ENCODE measurements at regions not wholly inside any gene's neighbourhood (a gene's known extent, or its start where the extent isn't known, plus 50 kb on each side); places are given as distances from the start of the nearest gene placed in this dataset.

- Histone ChIP-seq H2AFZ (replicated peaks; ENCODE audit: low read length, poor library complexity) (no peak overlapping the region), H3K27ac (ENCODE audit: insufficient read depth, low read length) (no peak overlapping the region), H3K79me1 (ENCODE audit: low read depth in 1 of 2, low read length in 2 of 2) (no peaks in the 10 kb centered on the region), H3K14ac (replicated peaks; ENCODE audit: low read depth, low read length) (no peak overlapping the region), H3K36me3 (ENCODE audit: control insufficient read depth, insufficient read depth, low read length) (no peaks in the 10 kb centered on the region), H2BK120ac (ENCODE audit: low read depth, low read length) (no peak overlapping the region), H4K5ac (ENCODE audit: low read depth, low read length) (no peak overlapping the region), H3K27me3 (ENCODE audit: control insufficient read depth, insufficient read depth, low read length) (no peaks in the 10 kb centered on the region; the same call in 1 of the 2 replicates), H3K18ac (ENCODE audit: low read depth, low read length) (no peak overlapping the region), H3K4ac (ENCODE audit: low read depth, low read length) (no peak overlapping the region), H2BK15ac (ENCODE audit: low read depth, low read length) (no peak overlapping the region), H4K20me1 (ENCODE audit: insufficient read depth, low read length) (no peaks in the 10 kb centered on the region), H3K4me3 (ENCODE audit: insufficient read depth, low read depth, low read length) (no peak overlapping the region), H2BK5ac (ENCODE audit: low read depth, low read length, poor library complexity, severe bottlenecking) (no peak overlapping the region), H3K9me3 (ENCODE audit: control insufficient read depth, insufficient read depth, low read length) (no peaks in the 10 kb centered on the region), H3K9ac (ENCODE audit: low read depth, low read length) (no peak overlapping the region), H2AK9ac (replicated peaks; ENCODE audit: low read depth, low read length, poor library complexity) (no peak overlapping the region), H2BK20ac (ENCODE audit: low read depth, low read length) (no peak overlapping the region), H4K91ac (ENCODE audit: insufficient read depth, low read depth, low read length) (no peak overlapping the region), H4K8ac (ENCODE audit: low read depth in 2 of 2, low read length in 2 of 2) (no peak overlapping the region), H2AK5ac (ENCODE audit: low read depth, low read length) (no peak overlapping the region), H3K9me1 (ENCODE audit: insufficient read depth, low read length) (no peaks in the 10 kb centered on the region), H3K56ac (ENCODE audit: extremely low read depth, insufficient read depth, low read length) (no peak overlapping the region), H3K4me2 (ENCODE audit: low read depth, low read length) (no peak overlapping the region), H3K23ac (ENCODE audit: low read depth, low read length) (no peak overlapping the region), H3K4me1 (ENCODE audit: control insufficient read depth, insufficient read depth, low read length) (no peaks in the 10 kb centered on the region)
- POLR2A ChIA-PET (ENCODE audit: unreplicated experiment) = no interaction called here
- DNase-seq (no peak), ATAC-seq (ENCODE audit: low read depth) (no peak)
- TF ChIP-seq CTCF (conservative IDR thresholded peaks at IDR 0.05; ENCODE audit: low read depth, low read length) (no peak), NFE2L2 (IDR thresholded peaks at IDR 0.05; ENCODE audit: low read depth, low read length) (no peak), POLR2A (IDR thresholded peaks at IDR 0.05; ENCODE audit: low read depth, low read length) (no peak), BHLHE40 (IDR thresholded peaks at IDR 0.05; ENCODE audit: low read depth, low read length) (no peak), CEBPB (IDR thresholded peaks at IDR 0.05; ENCODE audit: low read depth, low read length) (no peak), RFX5 (IDR thresholded peaks at IDR 0.05; ENCODE audit: low read depth, low read length) (no peak), CHD1 (IDR thresholded peaks at IDR 0.05; ENCODE audit: low read depth, low read length) (no peak)
- dilution Hi-C loops (cut with HindIII; ENCODE audit: low sequenced_read_pairs, unreplicated experiment) = no loop called here
- in situ Hi-C loops (cut with MboI; ENCODE audit: low sequenced_read_pairs) = no loop called here
- CTCF ChIA-PET = no interaction called here
- no CpG with 5 or more reads among the region's 3 CpGs for whole genome bisulfite sequencing, 2 experiments (ENCODE audit: extremely low coverage in 2 of 2, insufficient read length in 1 of 2)
- BruUV-seq (replicated peaks) = no TSS peak
- intact Hi-C loops (cut with micrococcal nuclease) = no loop called here
These were observed 487.3 kb downstream of the MID1IP1 start for GRCh38 chrX:39288592-39288991.

Data from IMR-90 (cell line).